ENCODE measurements at regions not wholly inside any gene's neighbourhood (a gene's known extent, or its start where the extent isn't known, plus 50 kb on each side); places are given as distances from the start of the nearest gene placed in this dataset.

DNA sequence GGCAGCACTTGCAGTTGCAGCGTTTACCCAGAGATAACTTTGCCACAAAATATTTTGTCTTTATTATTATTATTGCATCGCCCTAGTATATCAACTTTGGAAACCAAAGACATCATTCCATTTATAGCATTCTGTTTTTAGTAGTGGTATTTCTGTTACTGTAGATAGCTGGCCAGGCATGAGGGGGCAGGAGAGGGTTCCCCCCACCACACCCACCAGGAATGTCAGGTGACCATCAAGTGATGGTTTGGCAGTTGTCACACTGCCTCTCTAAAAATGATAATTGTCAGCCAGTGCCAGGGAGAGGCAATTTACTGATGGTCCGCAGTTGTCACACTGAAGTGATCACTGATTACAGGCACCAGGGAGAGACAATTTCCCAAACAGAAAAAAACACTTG is 135.6 kb downstream of the TSEN15 start:
- intact Hi-C loops (cut with DNase I): no loop called here
- Histone ChIP-seq H3K36me3 (no peaks in the 10 kb centered on the region), H3K9me3 (no peaks in the 10 kb centered on the region), H3K27me3 (no peaks in the 10 kb centered on the region), H3K4me1 (no peaks in the 10 kb centered on the region), H3K4me3 (replicated peaks in 1 of 3) (no peak overlapping the region), H3K27ac (no peak overlapping the region)
- WGBS, 2 donors: 92 to 97% methylated on average over 3 of the region's 3 CpGs
- TF ChIP-seq POLR2A (IDR thresholded peaks at IDR 0.05): no peak
- TF ChIP-seq, protein P1, sequence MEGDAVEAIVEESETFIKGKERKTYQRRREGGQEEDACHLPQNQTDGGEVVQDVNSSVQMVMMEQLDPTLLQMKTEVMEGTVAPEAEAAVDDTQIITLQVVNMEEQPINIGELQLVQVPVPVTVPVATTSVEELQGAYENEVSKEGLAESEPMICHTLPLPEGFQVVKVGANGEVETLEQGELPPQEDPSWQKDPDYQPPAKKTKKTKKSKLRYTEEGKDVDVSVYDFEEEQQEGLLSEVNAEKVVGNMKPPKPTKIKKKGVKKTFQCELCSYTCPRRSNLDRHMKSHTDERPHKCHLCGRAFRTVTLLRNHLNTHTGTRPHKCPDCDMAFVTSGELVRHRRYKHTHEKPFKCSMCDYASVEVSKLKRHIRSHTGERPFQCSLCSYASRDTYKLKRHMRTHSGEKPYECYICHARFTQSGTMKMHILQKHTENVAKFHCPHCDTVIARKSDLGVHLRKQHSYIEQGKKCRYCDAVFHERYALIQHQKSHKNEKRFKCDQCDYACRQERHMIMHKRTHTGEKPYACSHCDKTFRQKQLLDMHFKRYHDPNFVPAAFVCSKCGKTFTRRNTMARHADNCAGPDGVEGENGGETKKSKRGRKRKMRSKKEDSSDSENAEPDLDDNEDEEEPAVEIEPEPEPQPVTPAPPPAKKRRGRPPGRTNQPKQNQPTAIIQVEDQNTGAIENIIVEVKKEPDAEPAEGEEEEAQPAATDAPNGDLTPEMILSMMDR (IDR thresholded peaks at IDR 0.05): no peak
- DNase-seq: no peak

DNA sequence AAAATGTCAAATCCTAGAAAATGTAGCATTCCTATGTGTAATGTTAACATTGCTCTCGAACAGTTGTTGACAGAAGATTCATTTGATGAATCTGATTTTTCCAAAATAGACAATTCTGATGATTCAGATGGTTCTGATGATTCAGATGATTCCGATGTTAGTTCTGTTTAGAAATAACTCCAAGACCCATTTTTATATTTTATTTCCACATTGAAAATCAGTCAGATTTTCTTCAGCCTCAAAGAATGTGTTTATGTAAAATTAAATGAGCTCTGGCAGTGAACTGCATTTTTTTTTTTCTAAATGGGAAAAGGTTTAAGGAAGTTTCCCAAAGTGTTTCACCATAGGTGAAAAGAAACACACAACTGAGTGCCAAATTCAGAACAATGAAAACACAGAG is 136.5 kb downstream of the TSEN15 start:
- Histone ChIP-seq H3K27ac (no peak overlapping the region), H3K27me3 (no peaks in the 10 kb centered on the region), H3K4me1 (no peaks in the 10 kb centered on the region), H3K36me3 (no peaks in the 10 kb centered on the region), H3K4me3 (replicated peaks in 1 of 3) (no peak overlapping the region), H3K9me3 (no peaks in the 10 kb centered on the region)
- TF ChIP-seq, protein P1 (IDR thresholded peaks at IDR 0.05): no peak
- no peak for TF ChIP-seq POLR2A (IDR thresholded peaks at IDR 0.05)
- intact Hi-C loops (cut with DNase I): no loop called here
- DNase-seq: no peak
- 67 to 82% methylated on average over 2 of the region's 2 CpGs for WGBS, 2 donors

DNA sequence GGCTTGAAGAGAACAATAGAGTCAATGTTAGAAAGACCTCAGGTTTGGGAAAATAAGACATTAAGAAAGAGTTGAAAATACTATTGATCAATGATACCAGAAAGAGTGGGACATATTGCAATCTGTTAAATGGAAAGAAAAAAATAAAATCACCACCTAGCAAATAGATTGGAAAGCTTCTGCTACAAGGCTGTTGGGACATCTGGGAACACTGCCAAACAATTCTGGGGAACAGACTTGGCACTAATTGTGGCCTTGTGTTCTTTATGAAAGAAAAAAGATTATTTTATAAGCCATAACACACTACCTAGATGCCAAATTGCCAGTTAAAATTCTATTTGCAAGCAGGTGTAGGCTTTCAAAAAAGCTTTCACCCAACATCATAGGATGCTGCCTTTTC is 137.8 kb downstream of the TSEN15 start:
- TF ChIP-seq, protein P1 (IDR thresholded peaks at IDR 0.05): no peak
- no peak for TF ChIP-seq POLR2A (IDR thresholded peaks at IDR 0.05)
- Histone ChIP-seq H3K27ac (no peak overlapping the region), H3K27me3 (no peaks in the 10 kb centered on the region), H3K4me3 (replicated peaks in 1 of 3) (no peak overlapping the region), H3K4me1 (no peaks in the 10 kb centered on the region), H3K36me3 (no peaks in the 10 kb centered on the region), H3K9me3 (no peaks in the 10 kb centered on the region)
- DNase-seq: no peak
- intact Hi-C loops (cut with DNase I): no loop called here

DNA sequence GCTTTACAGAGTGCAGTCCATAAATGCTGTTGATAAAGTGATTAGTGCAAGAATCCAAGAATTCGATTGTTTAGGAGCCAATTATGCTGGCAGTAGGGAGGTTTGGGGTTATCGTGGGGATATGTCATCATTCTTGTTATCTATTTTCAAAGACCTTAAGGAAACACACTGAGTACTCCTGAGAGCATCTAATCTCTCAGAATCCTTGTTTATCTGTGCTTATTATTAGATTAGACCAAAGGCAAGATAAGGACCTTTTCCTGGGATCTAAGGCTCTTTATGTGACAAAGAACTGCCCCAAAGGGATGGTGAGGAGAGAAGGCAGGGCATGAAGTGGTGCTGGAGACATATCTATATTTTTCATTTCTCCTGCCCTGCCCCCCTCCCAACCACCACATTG is 139.1 kb downstream of the TSEN15 start:
- H3K4me3 ChIP-seq (replicated peaks in 1 of 3): no peak overlapping the region
- no peaks in the 10 kb centered on the region for H3K4me1 ChIP-seq
- no peak overlapping the region for H3K27ac ChIP-seq
- no peaks in the 10 kb centered on the region for H3K36me3 ChIP-seq
- no peaks in the 10 kb centered on the region for H3K9me3 ChIP-seq
- no peaks in the 10 kb centered on the region for H3K27me3 ChIP-seq
- DNase-seq: no peak
- TF ChIP-seq, protein P1 (IDR thresholded peaks at IDR 0.05): no peak
- TF ChIP-seq POLR2A (IDR thresholded peaks at IDR 0.05): no peak
- intact Hi-C loops (cut with DNase I): no loop called here
- WGBS, 2 donors: 59 to 70% methylated on average over 2 of the region's 2 CpGs

DNA sequence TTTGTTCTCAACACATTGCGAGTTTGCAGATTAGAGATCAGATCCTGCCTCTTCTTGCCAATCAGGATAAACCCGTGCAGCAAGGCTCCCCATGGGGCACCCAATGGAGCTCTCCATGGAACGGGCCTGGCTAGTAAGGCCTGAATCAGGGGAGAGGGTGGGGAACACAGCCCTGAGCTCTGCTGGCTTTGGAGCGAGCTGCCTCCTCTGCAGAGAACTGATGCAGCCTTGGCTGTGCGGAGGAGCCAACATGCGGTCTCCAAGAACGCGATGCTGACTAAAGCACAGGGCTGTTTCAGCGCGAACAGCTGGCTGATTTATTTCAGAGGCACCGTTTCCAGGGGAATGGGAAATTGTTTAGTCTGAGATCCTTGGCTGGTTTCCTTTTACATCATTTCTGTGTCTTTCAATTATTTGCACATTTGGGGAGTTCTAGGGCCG is 139.7 kb downstream of the TSEN15 start:
- Histone ChIP-seq H3K27me3 (no peaks in the 10 kb centered on the region), H3K9me3 (no peaks in the 10 kb centered on the region), H3K4me1 (no peaks in the 10 kb centered on the region), H3K27ac (no peak overlapping the region), H3K4me3 (replicated peaks in 1 of 3) (no peak overlapping the region), H3K36me3 (no peaks in the 10 kb centered on the region)
- 59 to 68% methylated on average over 12 of the region's 12 CpGs for WGBS, 2 donors
- no peak for DNase-seq
- intact Hi-C loops (cut with DNase I): no loop called here
- TF ChIP-seq, protein P1 (IDR thresholded peaks at IDR 0.05): no peak
- no peak for TF ChIP-seq POLR2A (IDR thresholded peaks at IDR 0.05)

Data from thyroid gland (tissue), 4 donors.